K562 (cell line): ENCODE measurements at regions not wholly inside any gene's neighbourhood (a gene's known extent, or its start where the extent isn't known, plus 50 kb on each side); places are given as distances from the start of the nearest gene placed in this dataset.

Experiments
- BHLHE40 ChIP-seq: IDR thresholded peaks from 2 replicates; pipeline ENCODE4 v1.6.1; 2011; ENCODE audit warnings: low read length, improper control_type of control experiment
- CEBPB ChIP-seq: fragments of 450-650 bp; IDR thresholded peaks from 2 replicates; pipeline ENCODE4 v1.6.1; 2016; ENCODE audit warnings: missing genetic modification characterization, missing compliant biosample characterization
- EGR1 ChIP-seq: fragments of 450-650 bp; conservative IDR thresholded peaks from 2 replicates; pipeline ENCODE4 v1.6.1; 2017; ENCODE audit warnings: mild to moderate bottlenecking
- KDM1A ChIP-seq, 2 experiments: fragments of 450-650 bp; IDR thresholded peaks; 2 replicates each; pipeline ENCODE4 v1.6.1; 2016; ENCODE audit warnings: mild to moderate bottlenecking in 2 of 2
- MAFG ChIP-seq: fragments of 450-650 bp; conservative IDR thresholded peaks from 2 replicates; pipeline ENCODE4 v1.6.1; 2016; ENCODE audit warnings: missing genetic modification characterization, missing compliant biosample characterization
- MAFK ChIP-seq: IDR thresholded peaks from 2 replicates; pipeline ENCODE4 v1.6.1; 2011; ENCODE audit warnings: low read length, improper control_type of control experiment
- MYC ChIP-seq, 2 experiments: fragments of 250-450 bp in 1 of 2; sonication (Bioruptor Pico) in 1 of 2; IDR thresholded peaks; 2 replicates each; pipeline versions ENCODE4 v1.5.1 to v1.6.1; 2012 to 2021; ENCODE audit warnings: low read depth in 2 of 2, borderline replicate concordance in 1 of 2, improper control_type of control experiment in 1 of 2, low read length in 1 of 2, mild to moderate bottlenecking in 1 of 2, moderate library complexity in 1 of 2
- PHF8 ChIP-seq: fragments of 200-600 bp; sonication (generic); IDR thresholded peaks from 2 replicates; pipeline ENCODE4 v1.6.1; 2012; ENCODE audit warnings: mixed run types, mild to moderate bottlenecking, inconsistent platforms, low read length, moderate library complexity, borderline replicate concordance
- SAFB ChIP-seq: fragments of 200-400 bp; formaldehyde crosslinking; IDR thresholded peaks from 2 replicates; pipeline ENCODE4 v1.6.1; 2017; ENCODE audit warnings: low read depth, low read length, borderline replicate concordance
- STAG1 ChIP-seq: sonication (generic); formaldehyde crosslinking; IDR thresholded peaks from 2 replicates; pipeline ENCODE4 v1.5.0; 2020; ENCODE audit warnings: missing genetic modification reagents, borderline replicate concordance
- TCF7L2 ChIP-seq: fragments of 150-350 bp; IDR thresholded peaks from 2 replicates; pipeline ENCODE4 v1.6.1; 2016; ENCODE audit warnings: low read depth, mild to moderate bottlenecking, low read length, moderate library complexity
- TEAD4 ChIP-seq, 2 experiments: sonication (generic) in 1 of 2; formaldehyde crosslinking in 1 of 2; IDR thresholded peaks; 2 replicates each; pipeline versions ENCODE4 v1.6.1 to v1.8.0; 2012 to 2022; ENCODE audit warnings: borderline replicate concordance in 1 of 2, inconsistent platforms in 1 of 2, low read length in 1 of 2, mild to moderate bottlenecking in 1 of 2, missing genetic modification reagents in 1 of 2
- TF ChIP-seq, protein P1 (sequence below), 3 experiments: IDR thresholded peaks in 2 of 3; conservative IDR thresholded peaks in 1 of 3; 2 replicates each; pipeline ENCODE4 v1.5.1; 2011 to 2012; ENCODE audit warnings: low read length in 3 of 3, mild to moderate bottlenecking in 3 of 3, control low read depth in 2 of 3, improper control_type of control experiment in 1 of 3, inconsistent platforms in 1 of 3, low read depth in 1 of 3, mixed read lengths in 1 of 3, moderate library complexity in 1 of 3; ENCODE audit not compliant: insufficient read depth in 2 of 3
- TF ChIP-seq, protein P2 (sequence below): IDR thresholded peaks from 2 replicates; pipeline ENCODE4 v1.6.1; 2011; ENCODE audit warnings: borderline replicate concordance, low read depth, mild to moderate bottlenecking, moderate library complexity, low read length; ENCODE audit not compliant: insufficient read depth, poor library complexity, severe bottlenecking

DNA sequence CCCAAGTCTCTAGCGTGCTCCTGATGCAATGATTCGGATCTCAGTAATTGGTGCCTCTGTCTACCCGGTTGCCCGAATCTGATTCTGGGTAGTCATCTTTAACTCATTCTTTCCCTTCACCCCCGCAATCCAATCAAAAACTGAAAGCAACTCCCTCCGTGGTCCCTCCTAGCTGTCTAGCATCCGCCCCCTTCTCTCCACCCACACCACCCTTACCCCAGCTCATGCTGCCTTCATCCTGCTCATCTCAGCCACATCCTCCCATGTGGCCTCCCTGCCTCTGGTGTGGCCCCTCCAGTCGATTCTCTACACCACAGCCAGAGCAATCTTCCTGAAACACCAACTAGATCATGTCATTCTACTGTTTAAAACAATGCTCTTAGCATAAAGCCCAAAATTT lies 62.3 kb downstream of the TTC32 start:
- TF ChIP-seq, protein P1, sequence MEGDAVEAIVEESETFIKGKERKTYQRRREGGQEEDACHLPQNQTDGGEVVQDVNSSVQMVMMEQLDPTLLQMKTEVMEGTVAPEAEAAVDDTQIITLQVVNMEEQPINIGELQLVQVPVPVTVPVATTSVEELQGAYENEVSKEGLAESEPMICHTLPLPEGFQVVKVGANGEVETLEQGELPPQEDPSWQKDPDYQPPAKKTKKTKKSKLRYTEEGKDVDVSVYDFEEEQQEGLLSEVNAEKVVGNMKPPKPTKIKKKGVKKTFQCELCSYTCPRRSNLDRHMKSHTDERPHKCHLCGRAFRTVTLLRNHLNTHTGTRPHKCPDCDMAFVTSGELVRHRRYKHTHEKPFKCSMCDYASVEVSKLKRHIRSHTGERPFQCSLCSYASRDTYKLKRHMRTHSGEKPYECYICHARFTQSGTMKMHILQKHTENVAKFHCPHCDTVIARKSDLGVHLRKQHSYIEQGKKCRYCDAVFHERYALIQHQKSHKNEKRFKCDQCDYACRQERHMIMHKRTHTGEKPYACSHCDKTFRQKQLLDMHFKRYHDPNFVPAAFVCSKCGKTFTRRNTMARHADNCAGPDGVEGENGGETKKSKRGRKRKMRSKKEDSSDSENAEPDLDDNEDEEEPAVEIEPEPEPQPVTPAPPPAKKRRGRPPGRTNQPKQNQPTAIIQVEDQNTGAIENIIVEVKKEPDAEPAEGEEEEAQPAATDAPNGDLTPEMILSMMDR (IDR thresholded peaks at IDR 0.05 in 2 of 3, conservative IDR thresholded peaks at IDR 0.05 in 1 of 3; ENCODE audit: insufficient read depth in 2 of 3, low read depth in 1 of 3, low read length in 3 of 3): no peak
- no peak for TF ChIP-seq CEBPB (tag)
- no peak for TF ChIP-seq MAFK
- no peak for TF ChIP-seq EGR1
- TF ChIP-seq MYC (IDR thresholded peaks at IDR 0.05; ENCODE audit: low read depth, low read length): no peak
- TF ChIP-seq MYC (CRISPR knock-in tag; IDR thresholded peaks at IDR 0.05; ENCODE audit: borderline replicate concordance, low read depth): no peak
- TF ChIP-seq BHLHE40: no peak
- no peak for TF ChIP-seq TCF7L2
- TF ChIP-seq PHF8: no peak
- no peak for TF ChIP-seq STAG1
- no peak for TF ChIP-seq TEAD4 (IDR thresholded peaks at IDR 0.05; ENCODE audit: low read length)
- no peak for TF ChIP-seq TEAD4 (CRISPR knock-in tag; IDR thresholded peaks at IDR 0.05; ENCODE audit: borderline replicate concordance)
- TF ChIP-seq MAFG (tag): no peak
- TF ChIP-seq SAFB: no peak
- TF ChIP-seq, protein P2, sequence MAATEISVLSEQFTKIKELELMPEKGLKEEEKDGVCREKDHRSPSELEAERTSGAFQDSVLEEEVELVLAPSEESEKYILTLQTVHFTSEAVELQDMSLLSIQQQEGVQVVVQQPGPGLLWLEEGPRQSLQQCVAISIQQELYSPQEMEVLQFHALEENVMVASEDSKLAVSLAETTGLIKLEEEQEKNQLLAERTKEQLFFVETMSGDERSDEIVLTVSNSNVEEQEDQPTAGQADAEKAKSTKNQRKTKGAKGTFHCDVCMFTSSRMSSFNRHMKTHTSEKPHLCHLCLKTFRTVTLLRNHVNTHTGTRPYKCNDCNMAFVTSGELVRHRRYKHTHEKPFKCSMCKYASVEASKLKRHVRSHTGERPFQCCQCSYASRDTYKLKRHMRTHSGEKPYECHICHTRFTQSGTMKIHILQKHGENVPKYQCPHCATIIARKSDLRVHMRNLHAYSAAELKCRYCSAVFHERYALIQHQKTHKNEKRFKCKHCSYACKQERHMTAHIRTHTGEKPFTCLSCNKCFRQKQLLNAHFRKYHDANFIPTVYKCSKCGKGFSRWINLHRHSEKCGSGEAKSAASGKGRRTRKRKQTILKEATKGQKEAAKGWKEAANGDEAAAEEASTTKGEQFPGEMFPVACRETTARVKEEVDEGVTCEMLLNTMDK: no peak
- no peak for TF ChIP-seq KDM1A (IDR thresholded peaks at IDR 0.05)
